SIG-M5 (cell line): ENCODE measurements at regions not wholly inside any gene's neighbourhood (a gene's known extent, or its start where the extent isn't known, plus 50 kb on each side); places are given as distances from the start of the nearest gene placed in this dataset.

Experiments used
- DNase-seq: peaks from one replicate; lab custom pipeline; 2025; lab: John Stamatoyannopoulos, UW

- no peak for DNase-seq
Observed at GRCh38 chr10:5310914-5311313, 53.9 kb upstream of the UCN3 start.

DNA sequence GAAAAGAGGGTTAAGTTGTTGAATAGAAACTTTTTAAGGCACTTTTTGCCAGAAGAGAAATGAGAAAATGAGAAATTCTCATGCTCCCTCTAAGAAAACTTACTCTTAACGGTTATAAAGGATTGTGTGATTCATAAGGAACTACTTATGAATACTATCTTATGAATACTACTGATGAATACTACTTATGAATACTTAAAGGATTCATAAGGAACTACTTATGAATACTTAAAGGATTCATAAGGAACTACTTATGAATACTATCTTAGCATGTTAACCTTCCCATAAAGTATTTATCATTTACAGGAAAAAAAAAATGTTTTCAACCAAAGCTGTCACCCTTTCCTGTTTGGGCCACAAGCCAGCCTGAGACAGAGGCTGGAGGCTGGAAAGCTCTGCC is 53.1 kb upstream of the UCN3 start:
- DNase-seq: no peak

DNA sequence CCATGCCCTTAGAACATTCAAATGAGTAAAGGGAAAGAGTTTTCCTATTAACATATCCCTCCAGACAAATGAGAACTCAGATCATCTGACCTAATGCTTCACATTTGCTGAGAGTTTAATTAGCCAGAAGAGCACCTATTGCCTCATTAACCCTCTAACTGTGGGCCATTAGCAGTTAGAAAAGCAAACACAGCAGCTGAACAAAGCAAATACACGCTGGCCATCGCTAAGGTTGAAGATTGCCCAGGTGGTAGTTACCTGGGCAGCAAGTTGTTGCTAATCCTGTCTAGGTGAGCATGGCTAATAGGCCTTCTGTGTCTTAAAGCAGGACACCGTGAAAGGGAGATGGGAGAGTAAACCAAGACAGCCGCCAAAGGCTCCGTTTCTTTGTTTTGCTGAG is 49.9 kb upstream of the UCN3 start:
- DNase-seq: no peak
